GM21447 (cell line): ENCODE measurements at regions not wholly inside any gene's neighbourhood (a gene's known extent, or its start where the extent isn't known, plus 50 kb on each side); places are given as distances from the start of the nearest gene placed in this dataset.

ENCODE experiments used
- ATAC-seq: cut with Tn5 transposase; IDR thresholded peaks from one replicate; pipeline ENCODE4 v1.9.1; 2021; ENCODE audit not compliant: unreplicated experiment

- peak; percentile 72 for ATAC-seq
Observed at GRCh38 chr1:235011599-235012435, 116.8 kb downstream of the TOMM20 start.

- ATAC-seq: no peak
Observed at GRCh38 chr1:235011064-235011598, 117.5 kb downstream of the TOMM20 start.

- no peak for ATAC-seq
Observed at GRCh38 chr1:235009561-235010306, 118.9 kb downstream of the TOMM20 start.

GRCh38 chr1:235009074-235009473, 119.6 kb downstream of the TOMM20 start:
- no peak for ATAC-seq

GRCh38 chr1:235008239-235008638, 120.4 kb downstream of the TOMM20 start:
- ATAC-seq: no peak

GRCh38 chr1:235006816-235007215, 121.8 kb downstream of the TOMM20 start:
- ATAC-seq: no peak

- no peak for ATAC-seq
Observed at GRCh38 chr1:235006132-235006721, 122.4 kb downstream of the TOMM20 start.

GRCh38 chr1:235004840-235005391, 123.7 kb downstream of the TOMM20 start:
- ATAC-seq: no peak

GRCh38 chr1:235004276-235004675, 124.4 kb downstream of the TOMM20 start:
- no peak for ATAC-seq

GRCh38 chr1:235002706-235003300, 125.8 kb downstream of the TOMM20 start:
- ATAC-seq: no peak

GRCh38 chr1:234999513-234999940, 129.1 kb downstream of the TOMM20 start:
- no peak for ATAC-seq

GRCh38 chr1:234997896-234998741, 130.5 kb downstream of the TOMM20 start:
- ATAC-seq: no peak

GRCh38 chr1:234997201-234997895, 131.3 kb downstream of the TOMM20 start:
- ATAC-seq: no peak

- no peak for ATAC-seq
Observed at GRCh38 chr1:234996245-234996757, 132.3 kb downstream of the TOMM20 start.

GRCh38 chr1:234994436-234995295, 134.0 kb downstream of the TOMM20 start:
- ATAC-seq: no peak

- ATAC-seq: no peak
Observed at GRCh38 chr1:234992065-234992464, 136.6 kb downstream of the TOMM20 start.

- ATAC-seq: peak; percentile 37
Observed at GRCh38 chr1:234990874-234991801, 137.5 kb downstream of the TOMM20 start.
